ENCODE measurements at regions not wholly inside any gene's neighbourhood (a gene's known extent, or its start where the extent isn't known, plus 50 kb on each side); places are given as distances from the start of the nearest gene placed in this dataset.

DNA sequence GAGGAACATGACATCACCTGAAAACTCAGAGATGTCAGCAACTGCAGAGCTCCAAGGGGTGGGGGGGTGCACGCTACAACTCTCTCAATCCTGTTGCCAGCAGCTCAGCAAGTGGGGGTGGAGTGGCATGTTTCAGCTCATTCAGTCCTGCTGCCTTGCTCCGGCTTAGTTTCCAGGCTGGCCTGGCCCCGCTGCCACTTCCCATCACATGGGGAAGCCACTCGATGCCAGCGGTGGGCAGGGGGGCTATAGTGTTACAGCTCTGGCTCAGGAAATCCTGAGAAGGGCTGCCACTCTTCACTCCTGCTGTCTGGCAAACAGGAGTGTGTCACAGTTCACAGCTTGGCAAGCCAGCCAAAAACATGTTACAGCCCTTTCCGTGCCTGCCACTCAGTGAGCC lies 356.5 kb upstream of the GULP1 start:
- DNase-seq (ENCODE audit: low spot score), result no peak

DNA sequence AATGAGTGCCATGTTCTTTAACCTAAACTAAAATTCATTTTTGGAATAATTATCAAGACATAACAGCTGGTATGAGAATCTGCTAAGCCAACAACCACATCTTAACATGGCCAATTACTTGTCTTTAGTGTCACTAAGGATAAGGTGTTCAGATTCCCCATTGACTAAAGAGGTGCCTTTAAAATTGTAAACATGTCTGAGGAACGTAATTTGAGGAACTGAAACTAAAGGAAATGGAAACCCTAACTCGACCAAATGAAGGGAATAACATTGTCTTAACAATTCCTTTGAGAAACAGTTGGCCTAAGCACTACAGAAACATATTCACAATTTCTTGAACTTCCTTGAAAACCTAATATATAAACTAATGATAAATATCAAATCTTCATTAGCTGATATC lies 355.4 kb upstream of the GULP1 start:
- no peak for DNase-seq (ENCODE audit: low spot score)

DNA sequence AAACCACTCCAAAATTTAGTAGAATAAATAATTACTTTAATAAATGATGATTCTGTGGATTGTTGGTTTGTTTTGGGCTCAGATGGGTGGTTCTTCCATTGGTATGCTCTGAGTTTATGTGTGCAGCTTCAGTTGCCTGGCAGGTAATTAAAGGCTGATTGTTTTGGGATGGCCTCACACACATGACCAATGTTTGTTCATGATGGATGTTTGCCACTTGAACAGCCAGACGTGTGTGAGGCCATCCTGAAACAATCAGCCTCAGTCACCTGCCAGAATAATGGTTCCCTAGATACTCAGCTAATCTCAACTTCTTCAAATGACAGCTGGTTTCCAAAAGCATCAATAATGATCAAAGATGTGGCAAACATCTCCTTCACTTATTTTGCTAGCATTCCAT lies 352.5 kb upstream of the GULP1 start:
- DNase-seq (ENCODE audit: low spot score), result no peak

DNA sequence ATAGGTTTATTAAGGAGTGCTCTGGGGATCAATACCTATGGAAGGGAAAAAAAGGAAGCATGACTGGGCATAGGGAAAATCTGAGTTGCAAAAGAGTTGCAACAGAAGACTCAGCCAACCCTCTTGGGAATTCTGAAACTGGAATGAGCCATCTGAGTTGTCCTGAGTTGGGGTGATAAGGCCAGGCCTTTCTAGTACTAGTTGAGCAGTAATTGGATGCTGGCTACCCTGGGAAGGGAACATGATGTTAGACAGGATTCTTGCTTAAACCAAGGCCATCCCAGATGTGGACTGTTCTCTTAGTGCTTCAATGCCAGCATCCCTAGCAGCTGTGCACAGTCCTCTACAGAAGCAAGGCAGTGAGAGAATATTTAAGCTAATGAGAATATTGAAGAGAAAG lies 348.8 kb upstream of the GULP1 start:
- no peak for DNase-seq (ENCODE audit: low spot score)

DNA sequence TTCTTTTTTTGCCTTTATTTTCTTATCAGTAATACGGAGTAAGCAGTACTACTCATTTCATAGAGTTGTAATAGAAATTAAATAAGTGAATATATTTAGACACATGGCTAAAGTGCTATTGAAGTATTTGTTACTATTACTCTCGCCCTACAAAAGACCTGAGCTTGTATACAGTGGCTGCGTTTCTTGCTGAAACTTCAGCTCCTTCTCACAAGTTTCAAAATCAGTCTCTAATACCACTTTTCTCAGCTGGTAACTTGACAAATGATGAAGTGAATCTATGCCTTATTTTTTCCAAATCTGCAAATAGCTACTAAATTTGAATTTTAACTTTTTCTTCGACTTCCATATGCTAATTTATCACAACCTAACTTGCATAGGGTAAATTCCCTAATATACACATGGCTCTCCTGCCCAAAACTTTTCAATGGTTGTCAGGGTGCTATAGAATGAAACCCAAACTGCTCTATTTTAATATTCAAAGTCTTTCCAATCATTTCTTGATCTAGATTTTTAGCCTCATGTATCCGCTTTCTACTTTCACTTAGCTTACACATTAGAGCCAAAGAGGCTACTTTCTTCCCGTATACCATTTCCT lies 347.8 kb upstream of the GULP1 start:
- no peak for DNase-seq (ENCODE audit: low spot score)

DNA sequence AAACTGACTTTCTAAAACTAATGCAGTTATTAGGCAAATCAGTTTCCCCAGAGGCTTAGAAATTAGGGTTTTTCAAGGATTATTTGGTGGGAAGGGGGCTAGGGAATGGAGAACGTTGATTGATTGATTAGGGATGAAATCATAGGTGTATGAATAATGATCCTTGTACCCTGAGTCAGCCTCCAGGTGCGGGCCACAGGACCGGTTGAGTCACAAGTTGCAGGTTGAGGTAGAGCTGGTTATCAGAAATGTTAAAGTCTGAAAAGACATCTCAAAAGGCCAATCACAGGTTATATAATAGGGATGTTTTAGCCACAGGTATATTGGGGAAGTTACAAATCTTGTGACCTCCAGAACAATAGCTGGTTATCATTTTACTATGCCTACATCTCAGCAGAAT lies 341.8 kb upstream of the GULP1 start:
- no peak for DNase-seq (ENCODE audit: low spot score)

DNA sequence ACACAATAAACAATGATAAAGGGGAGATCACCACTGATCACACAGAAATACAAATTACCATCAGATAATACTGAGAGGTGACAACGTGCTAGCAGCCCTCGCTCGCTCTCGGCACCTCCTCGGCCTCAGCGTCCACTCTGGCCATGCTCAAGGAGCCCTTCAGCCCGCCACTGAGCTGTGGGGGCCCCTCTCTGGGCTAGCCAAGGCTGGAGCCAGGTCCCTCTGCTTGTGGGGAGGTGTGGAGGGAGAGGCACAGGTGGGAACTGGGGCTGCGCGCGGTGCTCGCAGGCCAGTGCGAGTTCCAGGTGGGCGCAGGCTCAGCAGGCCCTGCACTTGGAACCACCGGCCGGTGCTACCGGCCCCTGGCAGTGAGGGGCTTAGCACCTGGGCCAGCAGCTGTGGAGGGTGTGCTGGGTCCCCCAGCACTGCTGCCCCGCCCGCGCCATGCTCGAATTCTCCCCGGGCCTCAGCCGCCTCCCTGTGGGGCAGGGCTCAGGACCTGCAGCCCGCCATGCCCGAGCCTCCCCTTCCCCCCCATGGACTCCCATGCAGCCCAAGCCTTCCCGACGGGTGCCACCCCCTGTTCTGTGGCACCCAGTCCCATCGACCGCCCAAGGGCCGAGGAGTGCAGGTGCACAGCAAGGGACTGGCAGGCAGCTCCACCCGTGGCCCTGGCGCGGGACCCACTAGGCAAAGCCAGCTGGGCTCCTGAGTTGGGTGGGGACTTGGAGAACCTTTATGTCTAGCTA lies 340.0 kb upstream of the GULP1 start:
- DNase-seq (ENCODE audit: low spot score), result no peak

DNA sequence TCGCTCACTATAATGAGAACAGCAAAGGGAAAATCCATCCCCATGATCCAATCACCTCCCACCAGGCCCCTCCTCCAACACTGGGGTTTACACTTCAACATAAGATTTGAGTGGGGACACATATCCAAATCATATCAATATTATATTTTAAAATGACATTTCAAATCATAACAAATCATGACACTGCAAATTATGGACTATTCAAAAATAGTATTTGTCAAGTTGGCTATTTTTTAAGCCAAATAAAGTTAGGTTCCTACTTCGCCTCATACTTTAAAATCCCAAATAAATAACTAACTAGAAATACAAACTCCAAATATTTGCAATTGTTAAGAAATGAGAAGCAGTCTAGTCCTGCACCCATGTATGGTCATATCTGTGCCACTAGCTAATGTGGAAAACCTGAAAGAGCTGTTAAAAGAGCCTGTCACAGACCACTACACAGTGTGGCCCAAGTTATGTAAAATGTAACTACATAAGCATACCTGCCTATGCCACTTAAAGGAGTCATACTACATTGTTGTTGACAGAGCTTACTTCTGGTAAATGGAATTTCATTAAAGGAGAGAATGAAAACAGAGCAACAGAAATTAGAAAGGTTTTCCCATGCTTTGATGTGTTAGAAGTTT lies 334.7 kb upstream of the GULP1 start:
- no peak for DNase-seq (ENCODE audit: low spot score)

DNA sequence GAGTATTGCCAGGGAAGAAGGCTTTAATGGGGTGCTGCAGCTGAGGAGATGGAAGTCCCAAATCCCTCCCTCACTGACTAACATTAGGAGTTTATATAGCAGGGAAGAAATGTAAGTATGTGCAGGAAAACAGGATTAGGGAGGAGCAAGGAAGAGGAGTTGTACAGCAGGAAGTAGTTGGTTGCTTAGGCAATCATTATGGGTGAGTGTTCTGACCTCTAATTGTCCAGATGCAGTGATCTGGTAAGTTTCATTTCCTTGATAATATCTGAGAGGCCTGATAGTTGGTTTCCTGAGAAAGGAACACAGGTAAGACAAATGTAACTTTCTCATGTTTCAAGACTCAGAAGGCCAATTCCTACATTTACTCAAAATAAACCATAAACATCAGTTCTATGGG lies 331.9 kb upstream of the GULP1 start:
- DNase-seq (ENCODE audit: low spot score), result no peak

DNA sequence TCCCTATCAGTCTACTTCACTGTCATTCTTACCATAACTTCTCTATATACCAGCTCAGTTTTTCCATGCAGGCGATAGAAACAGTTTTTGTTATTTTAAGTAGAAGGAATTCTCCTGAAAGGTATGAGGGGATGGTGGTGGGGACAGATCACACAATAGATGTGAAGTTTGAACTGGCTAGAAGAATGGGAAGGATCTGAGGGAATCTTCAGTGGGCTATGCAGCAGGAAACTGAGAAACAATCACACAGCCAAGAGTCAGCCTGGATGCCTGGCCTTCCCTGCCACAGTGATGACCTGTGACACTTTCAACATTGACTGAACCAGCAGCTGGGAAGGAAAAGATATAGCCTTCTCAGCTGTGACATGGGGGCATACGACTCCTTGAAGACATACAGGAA lies 329.1 kb upstream of the GULP1 start:
- no peak for DNase-seq (ENCODE audit: low spot score)

DNA sequence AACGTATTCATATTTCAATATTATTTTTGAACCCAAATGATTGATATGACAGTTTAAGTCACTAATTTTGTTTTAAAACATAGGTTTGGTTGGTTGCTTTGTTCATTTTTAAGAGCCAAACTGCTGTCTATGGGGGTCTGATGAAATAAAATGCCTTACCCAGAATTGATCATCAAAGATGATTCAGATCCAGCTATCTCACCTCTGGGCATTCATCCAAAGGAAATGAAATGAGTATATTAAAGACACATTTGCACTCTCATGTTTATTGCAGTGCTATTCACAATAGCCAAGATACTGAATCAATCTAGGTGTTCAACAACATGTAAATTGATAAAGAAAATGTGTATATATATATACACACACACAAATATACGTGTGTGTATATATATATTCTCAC lies 326.9 kb upstream of the GULP1 start:
- no peak for DNase-seq (ENCODE audit: low spot score)

DNA sequence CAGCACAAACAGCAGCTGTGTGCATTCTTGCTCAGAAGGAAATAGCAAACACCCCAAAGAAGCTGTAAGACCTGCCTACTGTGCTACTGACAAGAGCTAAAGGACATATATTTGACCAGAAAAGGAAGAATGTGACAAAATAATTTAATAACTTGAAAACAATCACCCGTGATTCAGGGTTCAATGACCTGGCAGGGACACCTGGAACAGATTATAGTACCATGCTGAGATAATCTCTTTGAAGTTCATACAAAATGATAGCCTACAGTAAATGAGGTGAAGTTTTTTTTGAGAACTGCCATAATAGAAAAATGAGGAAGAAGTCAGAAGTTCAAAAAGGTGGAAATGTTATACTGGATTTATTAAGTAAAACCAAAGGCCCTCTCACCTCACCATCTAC lies 324.8 kb upstream of the GULP1 start:
- no peak for DNase-seq (ENCODE audit: low spot score)

DNA sequence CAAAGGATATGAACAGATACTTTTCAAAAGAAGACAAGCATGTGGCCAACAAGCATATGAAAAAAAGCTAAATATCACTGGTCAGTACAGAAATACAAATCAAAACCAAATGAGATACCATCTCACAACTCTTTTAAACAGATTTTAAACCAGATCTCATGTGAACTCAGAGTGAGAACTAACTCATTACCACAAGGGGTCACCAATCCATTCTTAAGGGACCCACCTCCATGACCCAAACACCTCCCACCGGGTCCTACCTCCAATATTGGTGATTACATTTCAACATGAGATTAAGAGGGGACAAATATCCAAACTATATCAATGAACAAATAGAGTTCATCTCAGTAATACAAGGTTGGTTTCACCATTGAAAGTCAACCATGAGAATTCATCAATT lies 319.8 kb upstream of the GULP1 start:
- no peak for DNase-seq (ENCODE audit: low spot score)

DNA sequence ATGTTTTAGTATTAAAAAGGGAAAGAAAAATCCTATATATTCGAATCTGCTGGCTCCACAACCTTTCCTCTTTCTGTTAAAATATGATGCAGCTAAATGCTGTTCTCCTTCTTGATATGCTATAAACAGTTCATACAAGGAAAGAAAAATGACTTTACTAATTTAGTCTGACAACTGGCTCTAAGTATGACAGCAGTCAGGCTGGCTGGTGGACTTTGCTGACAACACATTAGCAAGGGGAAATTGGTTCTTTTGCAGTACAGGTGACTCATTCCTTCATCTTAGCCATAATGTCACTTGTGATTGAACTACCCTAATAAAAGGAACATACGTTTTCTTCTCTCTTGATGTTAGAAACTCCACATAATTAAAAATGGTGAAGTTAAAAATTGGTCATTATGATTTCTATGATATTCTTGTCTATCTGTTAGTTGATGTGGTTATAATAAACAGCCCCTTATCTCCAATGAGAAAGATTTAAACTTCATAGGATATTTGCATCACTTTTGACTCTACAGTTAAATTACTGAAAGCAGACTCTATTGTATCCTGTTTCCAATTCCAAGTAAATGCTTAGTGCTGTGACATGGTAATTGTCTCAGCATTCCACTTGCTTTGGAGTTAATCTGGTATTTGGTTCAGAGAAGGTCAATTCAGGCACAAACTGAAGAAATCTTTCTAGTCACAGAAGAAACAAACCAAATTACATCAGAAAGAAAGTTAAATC lies 315.3 kb upstream of the GULP1 start:
- DNase-seq (ENCODE audit: low spot score), result no peak

DNA sequence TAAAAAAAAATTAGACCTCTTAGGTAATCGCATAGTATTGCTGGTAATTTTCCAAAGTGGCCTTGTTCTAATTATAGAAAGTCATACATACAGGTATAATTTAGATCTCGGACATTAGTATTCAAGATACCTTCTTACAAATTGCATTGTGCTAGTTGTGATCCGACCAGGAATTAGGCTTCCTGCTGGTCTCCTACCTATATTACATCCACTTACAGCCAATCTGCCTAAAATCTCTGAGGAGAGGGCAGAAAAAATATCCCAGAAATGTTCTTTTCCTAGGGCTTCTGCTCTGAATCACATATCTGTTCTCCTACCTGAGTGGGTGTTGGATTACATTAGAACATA lies 314.7 kb upstream of the GULP1 start:
- DNase-seq (ENCODE audit: low spot score), result no peak

DNA sequence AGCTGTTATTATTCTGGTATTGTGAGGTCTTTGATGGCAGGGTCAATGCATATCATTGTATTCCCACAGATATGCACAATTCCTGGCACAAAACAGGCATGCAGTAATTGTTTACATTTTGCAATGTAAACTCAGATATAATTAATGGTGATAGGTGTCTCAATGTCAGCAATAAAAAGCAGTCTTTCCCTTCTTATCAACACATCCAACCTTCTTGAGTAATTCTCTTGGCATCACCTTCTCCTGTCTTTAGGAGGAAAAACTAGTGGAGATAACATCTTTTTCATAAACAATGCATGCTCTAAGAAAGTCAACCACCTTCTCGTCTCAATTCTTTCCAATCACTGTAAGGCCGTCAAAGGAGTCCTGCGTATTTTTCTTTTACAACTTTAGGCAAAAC lies 313.3 kb upstream of the GULP1 start:
- DNase-seq (ENCODE audit: low spot score), result no peak

DNA sequence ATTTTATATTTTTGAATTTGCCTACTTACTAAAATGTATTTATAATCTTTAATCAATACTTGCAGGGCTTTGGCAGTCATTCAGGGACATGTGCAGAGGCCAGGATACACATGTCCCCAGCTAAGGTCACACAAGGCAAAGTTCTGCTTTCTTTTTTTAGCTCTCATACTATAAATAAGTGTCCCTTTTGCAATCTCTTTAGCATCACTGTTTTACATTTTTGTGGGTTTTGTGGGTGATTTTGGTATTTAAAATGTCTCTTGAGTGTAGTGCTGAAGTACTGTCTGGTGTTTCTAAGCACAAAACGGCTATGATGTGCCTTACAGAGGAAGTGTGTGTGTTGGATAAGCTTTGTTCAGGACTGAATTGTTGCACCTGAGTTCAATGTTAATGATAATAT lies 309.0 kb upstream of the GULP1 start:
- DNase-seq (ENCODE audit: low spot score), result no peak

DNA sequence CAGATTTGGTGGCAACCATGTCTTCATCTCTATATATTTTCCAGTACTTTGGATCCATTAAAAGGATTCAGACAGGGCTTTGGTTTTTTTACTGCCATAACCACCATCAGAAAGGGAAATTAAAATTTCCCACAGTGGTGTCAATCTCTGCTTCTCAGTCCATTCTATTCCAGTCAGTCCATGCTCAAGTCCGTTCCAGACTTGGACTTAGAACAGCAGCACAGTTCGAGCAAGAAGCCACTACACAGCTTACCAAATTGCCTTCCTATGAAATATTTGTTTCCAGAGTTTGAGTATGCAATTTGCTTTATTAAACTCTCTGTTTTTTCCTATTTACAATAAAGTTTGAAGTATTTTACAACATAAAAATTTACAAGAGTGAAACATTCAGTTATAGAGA lies 306.5 kb upstream of the GULP1 start:
- no peak for DNase-seq (ENCODE audit: low spot score)

DNA sequence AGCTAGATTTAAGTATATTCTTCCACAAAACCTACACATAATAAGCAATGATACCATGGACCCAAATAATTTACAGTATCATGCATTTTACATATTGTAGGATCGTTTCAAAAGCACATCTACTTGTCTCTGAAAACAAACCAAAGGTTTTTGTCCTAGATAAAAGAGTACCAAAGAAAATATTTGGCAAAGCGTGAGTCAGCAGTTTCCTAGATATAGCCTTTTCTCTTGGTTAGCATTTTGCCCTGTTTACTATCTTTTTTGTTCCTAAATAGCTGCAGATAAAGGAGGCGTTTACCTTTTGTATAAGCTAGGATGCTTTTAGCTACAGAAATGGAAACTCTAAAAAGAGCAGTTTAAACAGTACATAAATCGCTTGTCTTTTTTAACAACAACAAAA lies 305.8 kb upstream of the GULP1 start:
- no peak for DNase-seq (ENCODE audit: low spot score)

DNA sequence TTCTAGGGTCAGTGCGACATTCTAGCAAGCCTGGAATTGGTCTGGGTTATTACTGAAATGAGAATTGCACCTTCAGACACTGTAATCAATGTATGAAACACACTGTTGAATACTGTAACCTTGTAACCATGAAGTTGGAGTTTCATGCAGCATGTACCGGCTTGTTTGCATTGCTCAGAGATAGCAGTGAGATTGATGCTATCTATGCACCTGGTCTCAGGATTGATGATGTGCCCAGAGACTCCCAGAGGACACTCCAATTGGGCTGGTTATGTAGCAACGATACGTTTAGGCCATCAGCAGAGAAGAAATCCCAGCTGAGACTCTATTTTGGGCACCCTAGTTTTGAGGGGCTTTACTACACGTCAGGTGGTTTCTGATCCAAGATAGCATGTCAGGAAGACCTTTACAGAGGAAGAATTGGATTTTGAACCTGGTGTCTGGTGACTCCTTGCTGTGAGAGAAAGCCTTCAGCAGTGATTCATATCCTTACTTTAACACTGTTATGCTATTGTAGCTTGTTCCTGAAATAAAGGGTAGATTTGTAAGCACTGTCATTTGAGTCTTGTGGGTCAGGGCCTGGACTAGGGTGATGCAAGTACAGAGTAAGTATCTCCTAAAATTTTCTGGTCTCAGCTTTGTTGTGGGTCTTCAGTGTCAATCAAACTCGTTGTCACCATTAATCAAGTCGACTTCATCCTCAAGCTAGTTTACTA lies 305.1 kb upstream of the GULP1 start:
- no peak for DNase-seq (ENCODE audit: low spot score)

DNA sequence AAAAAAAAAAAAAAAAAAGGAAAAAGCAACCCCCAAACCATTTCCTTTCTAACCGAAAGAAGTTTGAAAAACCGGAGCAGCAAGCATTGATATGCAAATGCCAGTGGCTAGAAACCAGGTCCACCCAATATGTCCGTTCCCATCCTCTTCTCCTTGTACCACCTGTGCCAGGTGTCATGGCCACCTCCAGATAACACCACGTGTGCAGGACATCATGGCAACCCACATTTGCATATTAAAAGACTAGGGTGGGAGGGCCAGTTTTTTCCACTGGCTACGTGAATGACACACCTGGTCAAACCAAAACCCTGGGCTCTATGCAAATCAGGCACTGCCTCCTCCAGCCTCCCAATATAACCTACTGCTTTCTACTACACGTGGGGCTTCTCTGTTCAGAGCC lies 303.3 kb upstream of the GULP1 start:
- DNase-seq (ENCODE audit: low spot score), result no peak

DNA sequence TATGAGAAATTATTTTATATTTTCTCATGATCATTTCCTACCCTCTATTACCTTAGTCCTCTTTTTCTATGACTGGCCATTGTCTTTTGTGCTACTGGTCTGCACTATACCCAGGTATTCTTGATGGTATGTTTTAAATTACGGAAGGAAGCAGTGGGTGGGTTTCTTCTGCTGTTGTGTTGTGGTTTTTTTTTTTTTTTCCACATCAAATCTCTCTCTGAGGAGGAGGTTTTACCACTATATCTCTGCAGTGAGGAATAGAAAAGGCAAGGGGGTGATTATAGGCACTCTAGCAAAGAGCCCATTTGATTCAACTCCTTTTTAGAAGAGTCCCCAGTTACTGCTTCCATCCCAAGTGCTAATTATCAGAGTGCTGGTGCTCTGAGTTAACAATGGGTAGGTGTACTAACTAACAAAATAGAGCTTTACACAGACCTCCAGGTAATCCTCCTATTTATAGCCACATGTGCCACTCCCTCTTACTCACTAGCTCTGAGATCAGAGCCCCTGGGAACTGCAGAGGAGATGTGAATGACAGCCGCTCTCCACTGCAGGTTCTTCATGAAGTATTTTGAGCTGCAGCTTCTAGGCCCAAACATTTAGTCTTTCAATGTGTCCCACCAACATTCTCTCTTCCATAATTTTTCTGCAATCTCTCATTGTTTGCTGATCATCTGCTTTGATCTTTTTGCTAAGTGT lies 301.6 kb upstream of the GULP1 start:
- DNase-seq (ENCODE audit: low spot score), result no peak
